HCT116 (cell line): ENCODE measurements at regions not wholly inside any gene's neighbourhood (a gene's known extent, or its start where the extent isn't known, plus 50 kb on each side); places are given as distances from the start of the nearest gene placed in this dataset.
"Not testable (repeated sequence)": the region's sequence is repeated elsewhere in the genome, so short reads cannot be mapped to it uniquely, and the experiment has no call there.

ENCODE experiments used
- ATAC-seq: fragments of 200-7000 bp; cut with Tn5 transposase; 2 replicates; pipeline ENCODE4 v1.9.1; 2020; ENCODE audit warnings: mild to moderate bottlenecking, moderate library complexity
- BruUV-seq: library from RNA; stranded (reverse); fragments of 400-500 nt; replicated peaks from 2 replicates; lab custom pipeline; 2021; lab: Mats Ljungman, UMichigan
- CTCF ChIA-PET: fragments of 300-600 bp; sonication (Branson Sonifier 250); formaldehyde crosslinking; loops from one replicate; lab custom pipeline; 2021; ENCODE audit warnings: antibody characterized with exemption; lab: Charles Lee
- POLR2A ChIA-PET: fragments of 300-600, 350-600 bp; sonication (Branson Sonifier 250); formaldehyde crosslinking; loops from one replicate; lab custom pipeline; 2021; ENCODE audit warnings: antibody characterized with exemption; lab: Charles Lee
- RAD21 ChIA-PET, 2 experiments: fragments of 300-600 bp; sonication (Branson Sonifier 250); formaldehyde crosslinking; loops; one replicate each; lab custom pipeline; 2023; ENCODE audit warnings: low total read pairs in 2 of 2; ENCODE audit not compliant: uncharacterized antibody in 2 of 2, unreplicated experiment in 2 of 2, low non-redundant PET in 1 of 2; lab: Charles Lee
- DNase-seq: peaks from one replicate; pipeline ENCODE4 v3.0.0-alpha.2; 2010; ENCODE audit warnings: low read depth, low spot score
- H2AFZ ChIP-seq: fragments of 200-600 bp; shearing (Covaris generic), sonication (generic); 2 replicates; pipeline ENCODE4 v1.6.1; 2017; ENCODE audit warnings: low read depth, mixed run types, mixed read lengths, antibody characterized with exemption, low read length; ENCODE audit not compliant: poor library complexity, severe bottlenecking
- H3K27ac ChIP-seq: 2 replicates; pipeline ENCODE4 v1.5.1; 2012; ENCODE audit warnings: low read depth, low read length
- H3K27me3 ChIP-seq: fragments of 200-600 bp; sonication (generic); 2 replicates; pipeline ENCODE4 v1.6.1; 2016; ENCODE audit warnings: mixed run types, low read length, mixed read lengths; ENCODE audit not compliant: insufficient read depth
- H3K36me3 ChIP-seq, 2 experiments: fragments of 200-500 bp in 1 of 2; fragments of 200-600 bp in 1 of 2; sonication (Bioruptor generic) in 1 of 2; sonication (generic) in 1 of 2; 2 replicates each; pipeline versions ENCODE4 v1.5.1 to v1.6.1; 2014 to 2016; ENCODE audit warnings: low read length in 2 of 2, inconsistent platforms in 1 of 2, mixed read lengths in 1 of 2, mixed run types in 1 of 2; ENCODE audit not compliant: insufficient read depth in 2 of 2, control insufficient read depth in 1 of 2
- H3K4me1 ChIP-seq, 2 experiments: fragments of 200-600 bp in 1 of 2; sonication (generic) in 1 of 2; 2 replicates each; pipeline versions ENCODE4 v1.5.1 to v1.6.1; 2012 to 2017; ENCODE audit warnings: low read length in 2 of 2, inconsistent platforms in 1 of 2, mild to moderate bottlenecking in 1 of 2, mixed read lengths in 1 of 2, mixed run types in 1 of 2, moderate library complexity in 1 of 2; ENCODE audit not compliant: insufficient read depth in 2 of 2, control insufficient read depth in 1 of 2
- H3K4me2 ChIP-seq: fragments of 200-600 bp; sonication (generic); 2 replicates; pipeline ENCODE4 v1.6.1; 2017; ENCODE audit warnings: mixed run types, low read length, mixed read lengths
- H3K4me3 ChIP-seq, 2 experiments: fragments of 200-600 bp in 1 of 2; sonication (generic) in 1 of 2; replicated peaks in 1 of 2; 2 replicates each; pipeline ENCODE4 v1.5.1; 2011 to 2016; ENCODE audit warnings: low read length in 2 of 2, control low read depth in 1 of 2, low read depth in 1 of 2, mild to moderate bottlenecking in 1 of 2, mixed read lengths in 1 of 2, mixed run types in 1 of 2
- H3K79me2 ChIP-seq: fragments of 200-600 bp; sonication (generic); 2 replicates; pipeline ENCODE4 v1.6.1; 2017; ENCODE audit warnings: mild to moderate bottlenecking, mixed run types, low read length, moderate library complexity, mixed read lengths; ENCODE audit not compliant: insufficient read depth
- H3K9ac ChIP-seq: fragments of 200-600 bp; sonication (generic); 2 replicates; pipeline ENCODE4 v1.6.1; 2016; ENCODE audit warnings: low read length, mixed read lengths
- H3K9me2 ChIP-seq: fragments of 200-600 bp; sonication (generic), shearing (Covaris generic); 2 replicates; pipeline ENCODE4 v1.6.1; 2017; ENCODE audit warnings: mixed run types, mild to moderate bottlenecking, moderate library complexity; ENCODE audit not compliant: insufficient read depth
- H3K9me3 ChIP-seq, 2 experiments: fragments of 200-500 bp in 1 of 2; fragments of 200-600 bp in 1 of 2; sonication (Bioruptor generic) in 1 of 2; sonication (generic) in 1 of 2; 2 replicates each; pipeline ENCODE4 v1.6.1; 2014 to 2017; ENCODE audit warnings: low read length in 2 of 2, mixed read lengths in 2 of 2, inconsistent platforms in 1 of 2, low read depth in 1 of 2, mild to moderate bottlenecking in 1 of 2, mixed run types in 1 of 2, moderate library complexity in 1 of 2; ENCODE audit not compliant: control insufficient read depth in 1 of 2, insufficient read depth in 1 of 2
- H4K20me1 ChIP-seq: fragments of 200-600 bp; sonication (generic), shearing (Covaris generic); 2 replicates; pipeline ENCODE4 v1.6.1; 2017; ENCODE audit warnings: mixed run types, mild to moderate bottlenecking, moderate library complexity; ENCODE audit not compliant: insufficient read depth
- intact Hi-C: fragments of 100-400 bp; cut with micrococcal nuclease; formaldehyde crosslinking; loops from 2 replicates; pipeline ENCODE4 v1.10.0; 2022

DNA sequence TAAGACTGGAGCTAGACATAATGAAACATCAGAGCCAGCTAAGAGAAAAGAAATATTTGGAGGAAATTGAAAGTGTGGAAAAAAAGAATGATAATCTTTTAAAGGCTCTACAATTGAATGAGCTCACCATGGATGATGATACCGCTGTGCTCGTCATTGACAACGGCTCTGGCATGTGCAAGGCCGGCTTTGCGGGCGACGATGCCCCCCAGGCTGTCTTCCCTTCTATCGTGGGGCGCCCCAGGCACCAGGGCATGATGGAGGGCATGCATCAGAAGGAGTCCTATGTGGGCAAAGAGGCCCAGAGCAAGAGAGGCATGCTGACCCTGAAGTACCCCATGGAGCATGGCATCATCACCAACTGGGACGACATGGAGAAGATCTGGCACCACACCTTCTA, 98.3 kb downstream of the CCDC74A start:
- H3K9me2 ChIP-seq, H3K9ac ChIP-seq, ATAC-seq, RAD21 ChIA-PET, intact Hi-C loops, H3K36me3 ChIP-seq, POLR2A ChIA-PET, H3K27ac ChIP-seq, H3K27me3 ChIP-seq, H3K79me2 ChIP-seq, CTCF ChIA-PET, H2AFZ ChIP-seq, BruUV-seq, DNase-seq, H3K9me3 ChIP-seq, H3K4me2 ChIP-seq, H3K4me3 ChIP-seq, H3K4me1 ChIP-seq, H4K20me1 ChIP-seq: not testable (repeated sequence)

DNA sequence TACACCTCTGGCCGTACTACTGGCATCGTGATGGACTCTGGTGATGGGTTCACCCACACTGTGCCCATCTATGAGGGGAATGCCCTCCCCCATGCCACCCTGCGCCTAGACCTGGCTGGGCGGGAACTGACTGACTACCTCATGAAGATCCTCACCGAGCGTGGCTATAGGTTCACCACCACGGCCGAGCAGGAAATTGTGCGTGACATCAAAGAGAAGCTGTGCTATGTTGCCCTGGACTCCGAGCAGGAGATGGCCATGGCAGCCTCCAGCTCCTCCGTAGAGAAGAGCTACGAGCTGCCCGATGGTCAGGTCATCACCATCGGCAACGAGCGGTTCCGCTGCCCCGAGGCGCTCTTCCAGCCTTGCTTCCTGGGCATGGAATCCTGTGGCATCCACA, 98.9 kb downstream of the CCDC74A start:
- intact Hi-C loops, DNase-seq, H3K79me2 ChIP-seq, H3K36me3 ChIP-seq, H3K9me3 ChIP-seq, H4K20me1 ChIP-seq, H3K27me3 ChIP-seq, H3K9me2 ChIP-seq, POLR2A ChIA-PET, RAD21 ChIA-PET, H3K4me1 ChIP-seq, H3K9ac ChIP-seq, H3K4me3 ChIP-seq, H2AFZ ChIP-seq, H3K4me2 ChIP-seq, ATAC-seq, BruUV-seq, H3K27ac ChIP-seq, CTCF ChIA-PET: not testable (repeated sequence)

DNA sequence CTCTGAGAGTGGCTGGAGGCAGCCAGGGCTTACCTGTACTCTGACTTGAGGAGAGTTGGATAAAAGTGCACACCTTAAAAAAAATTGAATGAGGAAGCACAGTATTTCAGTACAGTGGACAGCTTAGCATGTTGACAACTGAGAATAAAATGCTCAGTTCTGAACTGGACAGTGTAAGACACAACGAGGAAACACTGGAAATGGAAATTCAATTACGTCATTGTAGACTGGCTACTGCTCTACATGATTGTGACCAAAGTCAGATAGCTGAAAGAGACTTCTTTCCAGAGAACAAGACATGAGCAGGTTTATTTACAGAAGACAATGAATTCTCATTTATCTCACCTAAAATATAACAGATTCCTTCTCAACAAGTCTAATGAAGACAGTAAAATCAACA, 100.1 kb downstream of the CCDC74A start:
- RAD21 ChIA-PET: not testable (repeated sequence)

DNA sequence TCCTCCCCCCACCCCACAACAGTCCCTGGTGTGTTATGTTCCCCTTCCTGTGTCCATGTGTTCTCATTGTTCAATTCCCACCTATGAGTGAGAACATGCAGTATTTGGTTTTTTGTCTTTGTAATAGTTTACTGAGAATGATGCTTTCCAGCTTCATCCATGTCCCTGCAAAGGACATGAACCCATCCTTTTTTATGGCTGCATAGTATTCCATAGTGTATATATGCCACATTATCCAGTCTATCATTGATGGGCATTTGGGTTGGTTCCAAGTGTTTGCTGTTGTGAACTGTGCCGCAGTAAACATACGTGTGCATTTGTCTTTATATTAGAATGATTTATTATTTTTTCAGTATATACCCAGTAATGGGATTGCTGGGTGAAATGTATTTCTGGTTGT, 104.0 kb downstream of the CCDC74A start:
- H3K4me2 ChIP-seq, H3K9me3 ChIP-seq, H3K79me2 ChIP-seq, H3K4me3 ChIP-seq, H3K27ac ChIP-seq, H3K9me2 ChIP-seq, POLR2A ChIA-PET, H3K9ac ChIP-seq, CTCF ChIA-PET, H4K20me1 ChIP-seq, H3K27me3 ChIP-seq, BruUV-seq, ATAC-seq, intact Hi-C loops, RAD21 ChIA-PET, DNase-seq, H2AFZ ChIP-seq, H3K36me3 ChIP-seq, H3K4me1 ChIP-seq: not testable (repeated sequence)

More for the DNA sequence above, 100.1 kb downstream of the CCDC74A start:
- H2AFZ ChIP-seq, ATAC-seq, CTCF ChIA-PET, H3K4me2 ChIP-seq, H3K4me3 ChIP-seq, H3K9me3 ChIP-seq, H3K9me2 ChIP-seq, intact Hi-C loops, H3K9ac ChIP-seq, H4K20me1 ChIP-seq, POLR2A ChIA-PET, H3K79me2 ChIP-seq, H3K4me1 ChIP-seq, H3K36me3 ChIP-seq, H3K27me3 ChIP-seq, DNase-seq, H3K27ac ChIP-seq, BruUV-seq: not testable (repeated sequence)

DNA sequence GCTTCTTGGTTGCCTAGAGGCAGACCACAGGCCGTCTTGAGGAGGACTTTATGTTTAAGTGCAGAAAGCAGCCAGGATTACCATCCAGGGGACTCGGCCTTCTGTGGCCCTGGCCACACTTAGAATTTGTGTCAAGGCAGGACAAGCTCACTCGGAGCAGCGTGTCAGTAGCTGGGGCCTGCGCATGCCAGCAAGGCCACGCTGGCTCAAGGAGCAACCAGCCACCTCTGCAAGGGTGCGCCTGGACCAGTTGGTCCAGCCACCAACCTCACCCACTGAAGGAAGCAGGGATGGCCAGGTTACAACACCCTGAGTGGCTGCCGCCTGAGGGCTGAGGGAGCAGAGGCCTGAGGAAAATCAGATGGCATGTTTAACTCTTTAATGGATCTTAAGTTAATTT, 105.7 kb downstream of the CCDC74A start:
- H3K4me3 ChIP-seq, H3K4me2 ChIP-seq, H2AFZ ChIP-seq, H4K20me1 ChIP-seq, POLR2A ChIA-PET, H3K27me3 ChIP-seq, ATAC-seq, H3K4me1 ChIP-seq, H3K9me3 ChIP-seq, H3K9ac ChIP-seq, H3K9me2 ChIP-seq, BruUV-seq, DNase-seq, H3K79me2 ChIP-seq, CTCF ChIA-PET, H3K27ac ChIP-seq, H3K36me3 ChIP-seq, RAD21 ChIA-PET, intact Hi-C loops: not testable (repeated sequence)
